Activated CD4-positive, alpha-beta T cell treated with anti-CD3 and anti-CD28 coated beads, Interleukin-10, Interleukin-2, amounts not matched to agents 100 ng/mL and 50 ng/mL, durations not matched to agents 16 hours and 8 hours (primary cell): ENCODE measurements at regions not wholly inside any gene's neighbourhood (a gene's known extent, or its start where the extent isn't known, plus 50 kb on each side); places are given as distances from the start of the nearest gene placed in this dataset.

Experiments
- DNase-seq: peaks from one replicate; pipeline ENCODE4 v3.0.0-alpha.2; 2020

DNA sequence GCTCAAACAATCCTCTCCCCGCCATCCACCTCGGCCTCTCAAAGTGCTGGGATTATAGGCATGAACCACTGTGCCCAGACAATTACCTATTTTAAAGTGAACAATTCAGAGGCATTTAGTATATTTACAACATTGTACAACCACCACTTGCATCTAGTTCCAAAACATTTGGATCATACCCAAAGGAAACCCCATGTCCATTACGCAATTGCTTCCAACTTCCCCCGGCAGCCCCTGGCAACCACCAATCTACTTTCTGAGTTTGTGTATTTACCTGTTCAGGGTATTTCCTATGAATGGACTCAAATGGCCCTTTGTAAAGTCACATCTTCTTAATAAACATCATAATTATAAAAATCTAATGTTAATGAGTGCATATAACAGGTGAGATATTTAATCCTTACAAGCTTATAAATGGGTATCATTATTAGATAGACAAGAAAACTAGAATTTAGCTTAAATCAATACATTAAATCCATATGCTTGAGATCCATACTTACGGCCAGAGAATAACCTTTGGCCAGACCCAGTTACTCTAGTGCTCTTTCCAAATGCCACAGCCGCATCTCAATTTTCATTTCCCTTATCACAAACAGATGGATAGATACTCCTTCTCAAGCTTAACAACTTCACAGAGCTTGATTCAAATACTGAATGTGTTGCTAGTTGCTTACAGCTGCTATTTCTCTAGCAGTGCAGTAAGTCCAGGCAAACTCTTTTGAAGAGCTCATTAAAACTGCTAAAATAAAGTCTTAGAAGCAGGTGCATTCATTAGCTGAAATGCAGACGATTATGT lies 133.4 kb upstream of the MKLN1 start:
- no peak for DNase-seq

DNA sequence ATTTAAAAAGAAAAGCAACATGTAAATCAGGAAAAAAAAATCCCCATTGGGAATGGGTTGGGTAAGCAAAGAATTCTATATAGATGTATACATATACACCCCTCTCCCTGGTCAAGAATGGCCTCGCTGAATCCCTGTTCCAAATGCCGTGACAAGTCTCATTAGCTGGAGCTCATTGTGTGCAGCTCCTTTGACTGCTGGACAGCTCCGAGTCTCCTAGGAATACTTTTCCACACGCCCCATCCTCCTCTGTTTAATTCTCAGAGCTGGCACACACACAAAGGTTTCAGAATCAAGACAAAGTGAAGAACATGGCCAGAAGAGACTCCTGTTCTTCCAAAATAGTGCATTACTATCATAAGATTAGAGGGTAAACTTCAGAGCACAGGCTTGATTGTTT lies 130.9 kb upstream of the MKLN1 start:
- DNase-seq = no peak

DNA sequence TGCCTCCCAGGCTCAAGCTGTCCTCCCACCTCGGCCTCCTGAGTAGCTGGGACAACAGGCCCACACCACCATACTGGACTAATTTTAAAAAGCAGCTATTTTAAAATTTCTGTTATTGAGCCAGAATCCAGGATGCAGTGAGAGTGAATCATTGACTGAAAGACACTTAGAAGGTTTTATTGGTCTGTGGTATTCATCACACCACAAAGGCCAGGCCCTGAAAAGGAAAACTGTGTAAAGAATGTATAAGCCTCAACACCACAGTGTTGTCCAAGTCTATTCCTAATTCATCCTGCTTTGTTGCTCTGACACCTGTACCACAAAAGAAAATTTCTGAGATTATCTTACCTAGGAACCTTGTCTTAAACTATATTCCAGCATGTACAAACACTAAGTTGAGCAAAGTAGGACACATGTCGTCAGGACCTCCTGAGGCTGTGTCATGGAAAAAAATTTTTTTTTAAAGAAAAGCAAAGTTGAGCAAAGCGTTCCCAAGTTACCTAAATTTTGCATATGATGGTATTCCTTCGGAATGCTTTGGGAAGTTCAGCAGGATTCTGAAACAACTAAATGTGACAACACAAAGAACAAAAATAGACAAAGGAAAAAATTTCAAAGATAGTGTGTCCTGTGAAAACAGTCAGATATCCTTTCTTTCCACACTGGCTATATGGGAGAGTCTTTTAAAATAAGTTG lies 129.6 kb upstream of the MKLN1 start:
- DNase-seq = no peak

DNA sequence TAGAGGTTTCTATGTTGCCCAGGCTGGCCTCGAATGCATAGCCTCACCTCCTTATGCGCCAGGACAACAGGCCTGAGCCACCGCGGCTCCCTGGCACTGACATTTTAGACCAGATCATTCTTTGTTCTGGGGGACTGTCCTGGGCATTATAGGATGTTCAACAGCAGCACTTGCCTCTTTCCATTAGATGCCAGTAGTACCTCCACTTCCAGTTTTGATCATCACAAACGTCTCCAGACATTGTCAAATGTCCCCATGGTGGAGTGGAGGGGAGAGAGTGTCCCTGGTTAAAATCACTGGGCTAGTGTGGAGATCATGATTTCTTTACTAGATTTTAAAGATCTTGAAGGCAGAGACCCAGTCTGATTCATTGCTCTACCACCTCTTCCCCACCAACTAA lies 125.2 kb upstream of the MKLN1 start:
- no peak for DNase-seq

DNA sequence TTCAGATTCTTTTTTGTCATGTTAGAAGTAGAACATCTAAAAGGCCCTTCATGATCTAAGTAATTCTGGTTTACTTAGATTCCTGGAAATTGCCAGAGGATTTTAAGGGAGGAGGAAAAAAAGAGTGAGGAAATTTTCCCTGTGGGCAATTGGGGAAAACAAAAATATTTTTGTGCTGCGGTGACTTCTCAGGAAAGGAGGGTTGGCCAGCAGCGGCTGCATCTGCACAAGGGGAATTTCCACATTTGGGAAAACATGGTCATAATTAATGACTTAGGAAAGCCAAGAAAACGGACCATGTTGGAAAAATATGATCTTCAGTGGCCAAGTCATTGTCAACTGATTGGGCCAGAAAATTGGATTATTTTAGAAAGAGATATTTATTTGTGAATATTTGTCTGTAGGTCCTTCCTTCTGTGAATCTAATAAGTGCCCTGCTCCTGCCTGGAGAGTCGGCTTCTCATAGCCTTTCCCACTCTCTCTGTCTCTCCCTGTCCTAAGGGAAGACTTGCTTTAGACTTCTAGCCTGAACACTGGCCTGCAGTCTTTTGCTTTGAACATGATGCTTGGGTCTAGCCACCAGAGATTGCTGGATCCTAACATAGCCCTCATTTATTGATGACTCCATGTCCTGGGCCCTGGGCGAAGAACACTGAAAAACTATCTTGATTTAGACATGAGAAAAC lies 124.2 kb upstream of the MKLN1 start:
- DNase-seq = no peak

DNA sequence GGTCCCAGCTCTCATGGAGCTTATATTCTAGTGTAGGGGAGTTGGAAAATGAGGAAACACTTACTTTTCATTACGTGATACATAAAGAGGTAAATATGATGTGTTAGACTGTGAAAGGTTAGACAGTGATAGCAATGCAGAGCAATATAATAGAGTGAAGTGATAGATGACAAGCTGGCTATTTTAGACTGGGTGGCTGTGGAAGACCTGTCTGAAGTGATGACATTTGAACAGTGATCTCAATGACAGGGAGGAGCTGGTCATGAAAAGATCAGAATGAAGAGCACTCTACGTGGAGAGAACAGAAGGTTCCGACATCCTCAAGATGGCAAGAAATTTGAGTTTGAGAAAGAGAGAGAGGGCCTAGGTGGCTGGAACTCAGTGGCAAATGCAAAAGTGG lies 118.9 kb upstream of the MKLN1 start:
- DNase-seq = no peak

DNA sequence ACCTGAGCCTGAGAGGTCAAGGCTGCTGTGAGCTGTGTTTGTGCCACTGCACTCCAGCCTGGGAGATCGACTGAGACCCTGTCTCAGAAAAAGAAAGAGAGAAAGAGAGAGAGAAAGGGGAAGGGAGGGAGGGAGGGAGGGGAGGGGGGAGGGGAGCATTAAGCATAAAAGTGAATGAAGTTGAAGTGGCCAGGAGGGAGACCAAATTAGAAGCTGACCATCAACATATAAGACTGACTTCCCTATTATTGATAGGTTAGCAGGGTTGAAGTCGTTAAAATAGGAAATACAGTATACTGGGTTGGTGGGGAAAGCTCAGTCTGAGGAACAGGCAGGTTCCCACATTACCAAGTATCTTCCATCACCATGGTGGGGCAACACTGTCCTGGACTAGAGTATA lies 117.1 kb upstream of the MKLN1 start:
- DNase-seq = no peak

DNA sequence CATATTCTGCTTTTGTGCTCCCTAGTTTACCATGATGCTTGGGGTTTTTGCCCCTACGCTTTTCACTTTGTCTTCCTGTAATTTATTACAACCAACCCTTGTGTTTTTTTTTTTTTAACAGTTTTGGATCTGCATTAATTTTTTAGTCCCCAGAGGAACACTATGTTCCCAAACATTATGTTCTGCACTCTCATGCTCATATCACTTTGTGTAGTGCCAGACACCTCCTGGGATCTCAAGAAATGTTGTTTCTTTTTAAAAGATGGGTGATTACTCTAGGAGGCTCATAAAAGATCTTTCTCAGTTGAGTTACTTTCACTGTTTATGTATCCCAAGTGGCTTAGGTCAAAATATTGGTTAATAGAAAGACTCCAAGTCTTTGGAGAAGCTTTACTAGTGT lies 116.2 kb upstream of the MKLN1 start:
- DNase-seq = no peak

DNA sequence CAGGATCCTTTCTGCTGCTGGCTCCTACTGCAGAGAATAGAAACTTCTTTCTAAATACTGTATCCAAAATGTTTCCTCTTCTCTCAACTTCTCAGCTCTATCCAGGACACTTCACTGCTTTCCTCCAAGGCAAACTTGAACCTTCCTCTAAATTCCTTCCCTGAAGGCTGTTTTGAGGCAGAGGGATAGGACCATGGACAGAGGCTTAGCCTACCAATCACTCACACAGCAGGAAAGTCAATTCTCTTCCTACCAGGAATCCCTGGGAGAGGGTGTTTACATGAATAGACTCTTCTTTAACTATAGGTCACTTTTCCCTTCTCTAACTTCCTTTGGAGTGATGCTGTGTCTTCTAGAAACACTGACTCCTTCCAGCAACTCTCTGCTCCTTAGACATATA lies 115.6 kb upstream of the MKLN1 start:
- no peak for DNase-seq

DNA sequence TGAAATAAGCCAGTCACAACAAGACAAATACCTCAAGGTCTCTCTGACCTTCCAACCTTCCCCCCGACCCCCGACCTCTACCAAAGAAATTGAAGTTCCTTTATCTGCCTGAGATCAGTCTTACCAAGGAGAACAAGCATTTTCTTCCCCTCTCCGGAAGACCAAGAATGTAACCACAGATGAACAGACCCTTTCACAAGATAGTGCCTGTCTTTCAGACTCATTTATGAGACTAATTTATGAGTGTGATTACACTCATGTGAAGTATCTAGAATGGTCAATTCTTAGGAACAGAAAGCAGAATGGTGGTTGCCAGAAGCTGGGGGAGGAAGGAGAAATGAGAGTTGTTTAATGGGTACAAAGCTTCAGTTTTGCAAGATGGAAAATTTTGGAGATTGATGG lies 108.9 kb upstream of the MKLN1 start:
- no peak for DNase-seq

DNA sequence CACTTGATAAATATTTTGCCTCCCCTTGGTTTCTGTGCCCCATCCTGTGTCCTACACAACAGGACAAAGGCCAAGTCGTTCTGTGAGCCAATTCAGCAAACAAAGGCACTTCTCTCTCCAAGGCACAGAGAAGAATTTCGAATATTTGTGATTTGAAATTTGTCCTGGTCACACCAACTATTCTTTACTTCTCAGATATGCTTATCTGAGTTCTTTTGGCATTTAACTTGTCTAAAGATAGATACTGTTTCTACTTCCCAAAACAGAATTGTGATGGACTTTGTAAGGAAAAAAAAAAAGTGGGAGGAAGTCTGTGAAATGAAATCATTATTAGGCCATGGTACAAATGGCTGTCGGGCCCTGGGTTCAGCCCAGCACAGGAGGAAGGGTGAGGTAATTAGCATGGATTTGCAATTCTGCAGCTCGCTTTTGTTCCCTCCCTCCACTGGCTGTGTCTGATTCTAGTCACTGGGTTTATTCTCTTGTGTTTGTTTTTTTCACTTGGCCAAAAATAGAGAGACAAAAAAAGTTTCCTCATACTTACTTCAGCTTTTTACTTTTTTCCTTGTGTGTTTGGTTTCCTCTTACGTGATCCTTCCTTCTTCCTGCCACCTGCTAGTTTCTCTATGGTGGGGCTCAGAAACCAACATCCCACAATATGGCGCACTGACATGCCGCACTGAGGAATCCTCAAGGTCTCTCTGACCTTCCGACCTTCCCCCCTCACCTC lies 108.2 kb upstream of the MKLN1 start:
- no peak for DNase-seq

DNA sequence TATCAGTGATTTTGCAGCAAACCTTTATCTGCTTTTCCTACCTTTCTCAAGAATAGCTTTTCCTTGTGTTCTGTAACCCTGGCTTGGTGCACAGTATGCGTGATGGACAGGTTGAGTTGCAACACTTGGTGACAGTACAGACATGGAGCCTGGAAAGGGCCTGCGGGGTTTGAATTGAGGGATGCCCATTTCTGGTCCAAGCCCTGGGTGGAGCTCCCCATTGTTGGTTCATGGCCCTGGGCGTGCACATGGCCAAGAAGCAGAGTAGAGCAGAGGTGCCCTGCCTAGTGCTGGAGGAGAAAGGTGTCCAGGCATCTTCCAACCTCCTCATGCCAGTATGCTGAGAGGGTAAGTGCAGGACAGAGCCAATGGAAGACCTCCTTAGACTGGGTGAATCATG lies 106.6 kb upstream of the MKLN1 start:
- DNase-seq = no peak

DNA sequence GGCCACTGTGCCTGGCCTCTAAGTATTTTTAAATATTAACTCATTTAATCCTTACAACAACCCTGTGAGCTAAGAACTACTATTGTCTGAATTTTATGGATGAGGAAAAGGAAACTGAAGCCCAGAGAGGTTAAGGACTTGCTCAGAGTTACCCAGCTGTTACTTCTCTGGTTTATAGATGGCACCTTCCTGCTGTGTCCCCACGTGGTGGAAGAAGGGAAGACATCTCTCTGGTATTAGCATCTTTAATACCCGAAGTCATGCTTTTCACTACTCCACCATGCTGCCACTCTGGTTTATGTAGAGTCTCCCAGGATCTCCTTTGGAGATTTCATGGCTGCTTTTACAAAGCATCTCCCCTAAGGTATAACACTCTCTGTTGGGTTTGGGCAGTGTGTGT lies 105.5 kb upstream of the MKLN1 start:
- no peak for DNase-seq

DNA sequence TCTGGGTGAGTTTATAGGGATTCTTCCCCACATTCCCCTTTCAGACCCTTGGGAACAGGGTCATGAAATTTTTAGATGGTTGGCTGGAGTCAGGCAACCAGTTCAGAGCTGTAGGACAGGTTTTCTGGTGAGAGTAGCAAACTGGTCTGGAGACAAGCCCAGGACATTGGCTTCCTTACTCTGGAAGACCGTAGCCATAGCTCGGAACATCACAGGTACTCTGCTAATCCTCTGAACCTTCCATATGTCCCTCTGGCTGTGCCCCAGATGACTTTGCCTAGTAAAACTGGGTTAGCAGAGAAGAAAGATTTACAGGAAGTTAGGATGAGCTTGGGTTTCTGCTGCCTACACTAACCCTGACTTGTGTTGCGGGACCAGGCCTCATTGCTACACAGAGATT lies 104.5 kb upstream of the MKLN1 start:
- no peak for DNase-seq

DNA sequence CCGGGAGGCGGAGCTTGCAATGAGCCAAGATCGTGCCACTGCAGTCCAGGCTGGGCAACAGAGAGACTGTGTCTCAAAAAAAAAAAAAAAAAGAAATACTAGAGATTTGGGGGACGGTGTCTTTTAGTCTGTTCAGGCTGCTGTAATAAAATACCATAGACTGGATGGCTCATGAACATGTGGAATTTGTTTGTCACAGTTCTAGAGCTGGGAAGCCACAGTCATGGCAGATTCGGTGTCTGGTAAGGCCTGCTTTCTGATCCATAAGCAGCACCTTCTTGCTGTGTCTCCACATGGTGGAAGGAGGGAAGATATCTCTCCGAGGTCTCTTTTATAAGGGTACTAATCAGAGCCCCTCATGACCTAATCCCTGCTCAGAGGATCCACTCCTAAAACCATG lies 102.7 kb upstream of the MKLN1 start:
- DNase-seq = no peak

DNA sequence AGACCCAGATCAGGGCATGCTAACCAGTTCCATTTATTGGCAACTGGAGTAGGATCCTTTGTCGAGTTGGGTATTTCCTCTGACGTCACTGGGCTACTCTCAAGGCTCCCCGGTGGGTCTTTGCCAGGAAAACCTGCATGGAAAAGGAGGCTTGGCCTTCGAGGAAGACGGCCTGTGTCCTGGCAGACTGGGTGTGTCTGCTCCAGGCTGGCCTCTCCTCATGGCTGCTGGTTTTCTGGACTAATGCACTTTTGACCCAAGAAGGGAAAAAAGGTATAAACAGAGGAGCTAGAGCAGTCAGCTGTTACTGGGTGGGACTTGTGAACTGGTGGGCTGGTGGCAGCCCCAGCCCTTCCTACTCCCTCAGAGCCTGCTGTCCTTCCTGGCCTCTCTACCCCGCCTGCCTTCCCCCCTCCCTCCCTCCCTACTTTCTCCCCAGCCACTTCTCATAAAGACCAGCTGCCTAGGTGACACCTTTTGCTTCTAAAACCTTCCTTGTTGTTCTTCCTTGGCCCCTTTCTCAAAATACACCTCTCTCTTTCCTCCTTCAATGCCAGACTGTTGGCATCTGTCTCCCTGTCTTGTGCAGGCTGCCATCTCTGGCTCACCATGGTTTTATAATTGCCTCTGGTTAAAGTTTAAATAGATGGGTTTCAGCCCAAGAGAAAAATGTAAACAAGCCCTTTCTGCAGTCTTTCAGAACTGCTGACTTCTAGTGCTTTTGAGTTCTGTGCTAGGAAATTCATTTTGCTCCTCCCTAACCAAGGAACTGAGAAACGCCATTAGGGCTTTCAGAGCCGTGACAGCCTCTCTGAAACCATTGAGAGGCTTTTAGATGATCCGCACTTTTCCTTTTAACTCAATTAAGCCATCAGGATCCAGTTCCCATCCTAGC lies 101.8 kb upstream of the MKLN1 start:
- no peak for DNase-seq

DNA sequence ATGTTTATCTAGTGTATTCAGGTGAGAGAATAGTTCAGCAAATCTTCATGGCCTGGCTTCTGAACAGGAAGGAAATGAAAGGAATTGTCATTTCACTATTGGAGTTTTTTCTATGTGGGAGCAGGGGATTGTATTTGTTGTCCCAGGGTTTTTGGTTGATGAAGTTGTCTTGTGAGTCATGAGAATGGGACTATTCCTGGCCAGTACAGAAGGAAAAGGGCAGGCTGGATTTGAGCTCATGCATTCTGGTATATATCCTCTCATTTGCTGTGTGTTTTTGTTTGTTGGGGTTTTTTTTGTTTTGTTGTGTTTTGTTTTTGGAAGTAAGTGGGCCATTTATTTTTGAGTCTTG lies 101.2 kb upstream of the MKLN1 start:
- DNase-seq = no peak

DNA sequence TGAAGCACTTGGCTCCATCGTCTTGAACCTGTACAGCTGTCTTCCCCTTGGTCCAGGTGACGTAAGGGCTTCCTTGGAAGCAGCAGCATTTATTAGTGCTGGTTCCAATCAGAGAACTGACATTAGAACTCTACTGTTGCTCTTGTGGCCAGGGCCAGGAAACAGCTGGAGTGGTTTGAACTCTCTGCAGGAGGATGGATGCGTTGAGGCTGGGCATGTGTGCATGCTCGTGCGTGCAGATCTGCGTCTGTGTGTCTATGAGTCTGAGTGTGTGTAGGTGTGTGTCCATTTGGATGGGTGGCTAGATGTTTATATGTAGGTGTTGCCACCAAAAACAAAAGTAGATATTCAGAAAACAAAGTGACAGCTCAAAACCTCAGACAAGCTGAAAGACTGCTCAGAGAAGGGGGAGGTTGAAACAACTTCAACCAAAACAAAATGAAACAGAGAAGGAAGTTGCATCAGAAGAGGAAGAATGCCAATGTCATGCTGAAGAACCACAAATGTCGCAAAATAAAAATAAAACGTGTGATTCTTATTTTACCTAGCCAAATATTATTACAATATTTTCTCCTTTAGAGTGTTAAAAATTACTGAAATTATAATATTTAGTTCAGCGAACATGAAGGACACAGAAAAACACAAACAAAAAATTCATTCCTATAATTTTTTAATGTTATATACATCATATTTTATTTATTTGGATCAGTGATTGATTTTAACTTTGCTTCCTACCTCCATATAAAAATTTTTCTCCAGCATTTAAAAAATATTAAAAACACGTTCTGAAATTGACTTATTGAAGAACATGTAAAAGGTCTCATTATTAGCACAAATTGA lies 96.1 kb upstream of the MKLN1 start:
- DNase-seq = peak; percentile 88

DNA sequence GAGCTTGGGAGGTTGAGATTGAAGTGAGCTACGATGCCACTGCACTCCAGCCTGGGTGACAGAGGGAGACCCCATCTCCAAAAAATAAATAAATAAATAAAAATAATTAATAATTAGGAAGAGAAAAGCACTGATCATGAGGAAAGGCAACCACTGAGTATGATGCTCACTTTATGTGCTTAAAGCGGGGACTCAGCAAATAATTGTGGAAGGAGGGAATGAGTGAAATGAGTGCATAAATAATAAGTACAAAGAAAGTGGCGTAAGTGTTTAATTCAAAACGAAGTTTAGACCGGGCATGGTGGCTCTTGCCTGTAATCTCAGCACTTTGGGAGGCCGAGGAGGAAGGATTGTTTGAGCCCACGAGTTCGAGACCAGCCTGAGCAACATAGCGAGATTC lies 94.9 kb upstream of the MKLN1 start:
- DNase-seq = no peak

DNA sequence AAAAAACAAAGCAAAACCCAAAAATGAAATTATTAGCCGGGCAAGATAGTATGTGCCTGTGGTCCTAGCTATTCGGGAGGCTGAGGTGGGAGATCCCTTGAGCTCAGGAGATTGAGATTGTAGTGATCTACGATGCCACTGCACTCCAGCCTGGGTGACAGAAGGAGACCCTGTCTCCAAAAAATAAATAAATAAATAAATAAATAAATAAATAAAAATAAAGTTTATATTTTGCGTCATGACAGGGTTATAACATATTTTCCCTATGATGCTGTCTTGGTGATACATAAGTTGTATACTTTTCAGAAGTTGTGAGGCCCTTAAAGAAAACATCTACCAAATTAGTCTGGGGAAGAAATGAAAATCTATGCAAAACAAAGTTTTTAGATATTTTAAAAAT lies 94.5 kb upstream of the MKLN1 start:
- no peak for DNase-seq

DNA sequence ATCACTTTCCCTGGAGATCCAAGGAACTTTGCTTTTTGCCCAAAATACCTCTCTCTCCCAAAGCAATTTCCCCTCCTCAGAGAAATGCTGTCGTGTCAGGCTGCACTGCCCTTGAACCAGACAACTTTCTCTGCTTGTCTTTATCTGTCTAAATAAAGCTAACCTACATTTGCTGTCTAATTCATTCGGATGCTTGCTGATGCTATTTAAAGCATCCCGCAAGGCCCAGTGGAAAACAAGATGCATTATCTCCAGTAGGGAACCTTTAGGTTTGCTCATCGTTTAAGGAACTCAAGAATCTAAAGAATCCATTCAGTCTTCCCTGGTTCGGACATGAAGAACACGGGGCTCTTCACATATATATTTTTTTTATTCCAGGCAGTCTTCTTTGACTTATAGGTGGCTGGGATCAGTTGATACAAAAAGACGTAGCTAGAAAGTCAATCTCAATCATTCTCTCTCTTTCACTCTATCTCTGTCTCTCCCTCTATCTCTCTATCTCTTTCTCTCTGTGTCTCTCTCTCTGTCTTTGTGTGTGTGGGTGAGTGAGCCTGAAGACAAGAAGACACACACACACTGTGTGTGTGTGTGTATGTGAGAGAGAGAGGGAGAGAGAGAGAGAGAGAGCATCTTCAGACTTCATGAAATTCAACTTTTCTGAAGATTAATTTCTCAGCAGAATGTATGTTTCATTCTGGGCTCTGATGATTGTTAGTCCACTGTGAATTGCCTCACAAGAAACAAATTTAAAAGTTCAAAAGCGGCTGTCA lies 92.8 kb upstream of the MKLN1 start:
- no peak for DNase-seq
